HG02970 (cell line): ENCODE measurements at regions not wholly inside any gene's neighbourhood (a gene's known extent, or its start where the extent isn't known, plus 50 kb on each side); places are given as distances from the start of the nearest gene placed in this dataset.
"Not testable (repeated sequence)": the region's sequence is repeated elsewhere in the genome, so short reads cannot be mapped to it uniquely, and the experiment has no call there.

Source experiments
- ATAC-seq: cut with Tn5 transposase; IDR thresholded peaks from one replicate; pipeline ENCODE4 v1.9.1; 2021; ENCODE audit warnings: mild to moderate bottlenecking, moderate library complexity, moderate number of reproducible peaks; ENCODE audit not compliant: unreplicated experiment, low FRiP score

- ATAC-seq: no peak
These were observed 185.5 kb upstream of the ANXA10 start for GRCh38 chr4:167906851-167907250.

- no peak for ATAC-seq
These were observed 183.5 kb upstream of the ANXA10 start for GRCh38 chr4:167908816-167909215.

GRCh38 chr4:167912535-167912934, 179.8 kb upstream of the ANXA10 start:
- not testable (repeated sequence) for ATAC-seq

- ATAC-seq: no peak
These were observed 174.3 kb upstream of the ANXA10 start for GRCh38 chr4:167918077-167918476.

- ATAC-seq: no peak
These were observed 162.2 kb upstream of the ANXA10 start for GRCh38 chr4:167930166-167930565.

- ATAC-seq: no peak
These were observed 158.1 kb upstream of the ANXA10 start for GRCh38 chr4:167934216-167934615.

- ATAC-seq: no peak
These were observed 152.3 kb upstream of the ANXA10 start for GRCh38 chr4:167939863-167940616.

- peak; percentile 43 for ATAC-seq
These were observed 148.3 kb upstream of the ANXA10 start for GRCh38 chr4:167943872-167944505.

GRCh38 chr4:167944721-167945120, 147.6 kb upstream of the ANXA10 start:
- ATAC-seq: no peak

GRCh38 chr4:167955006-167955405, 137.3 kb upstream of the ANXA10 start:
- no peak for ATAC-seq

GRCh38 chr4:167956676-167957075, 135.7 kb upstream of the ANXA10 start:
- no peak for ATAC-seq

- ATAC-seq: no peak
These were observed 127.5 kb upstream of the ANXA10 start for GRCh38 chr4:167964766-167965373.

- ATAC-seq: no peak
These were observed 126.2 kb upstream of the ANXA10 start for GRCh38 chr4:167966143-167966542.

GRCh38 chr4:167973513-167973912, 118.8 kb upstream of the ANXA10 start:
- ATAC-seq: no peak

- no peak for ATAC-seq
These were observed 106.8 kb upstream of the ANXA10 start for GRCh38 chr4:167985565-167985964.

GRCh38 chr4:167986044-167986443, 106.3 kb upstream of the ANXA10 start:
- no peak for ATAC-seq

GRCh38 chr4:167987285-167987684, 105.1 kb upstream of the ANXA10 start:
- no peak for ATAC-seq

GRCh38 chr4:167989815-167990214, 102.5 kb upstream of the ANXA10 start:
- no peak for ATAC-seq

- ATAC-seq: not testable (repeated sequence)
These were observed 84.2 kb upstream of the ANXA10 start for GRCh38 chr4:168008112-168008511.

GRCh38 chr4:168019019-168019651, 73.2 kb upstream of the ANXA10 start:
- no peak for ATAC-seq

GRCh38 chr4:168019921-168020320, 72.4 kb upstream of the ANXA10 start:
- ATAC-seq: no peak
